Mesenchymal stem cell (in vitro differentiated cells and primary cell): ENCODE measurements at regions not wholly inside any gene's neighbourhood (a gene's known extent, or its start where the extent isn't known, plus 50 kb on each side); places are given as distances from the start of the nearest gene placed in this dataset.
A peak's percentile ranks its signal among the peaks of the same experiment; 100 is the strongest.

ENCODE experiments used
- DNase-seq: peaks from one replicate; pipeline ENCODE4 v3.0.0-alpha.2; 2013
- H2AFZ ChIP-seq: one replicate; pipeline ENCODE4 v1.6.1; 2013; ENCODE audit warnings: low read depth, mild to moderate bottlenecking, control low read depth, inconsistent platforms, low read length, moderate library complexity
- H2AK5ac ChIP-seq: 2 replicates; pipeline ENCODE4 v1.6.1; 2013; ENCODE audit warnings: low read length, moderate library complexity, mild to moderate bottlenecking, inconsistent platforms; ENCODE audit not compliant: severe bottlenecking
- H2BK120ac ChIP-seq: one replicate; pipeline ENCODE4 v1.6.1; 2013; ENCODE audit warnings: low read depth, mild to moderate bottlenecking, inconsistent platforms, low read length, moderate library complexity
- H2BK12ac ChIP-seq, 2 experiments: one replicate each; pipeline ENCODE4 v1.6.1; 2013; ENCODE audit warnings: inconsistent platforms in 2 of 2, low read length in 2 of 2, mild to moderate bottlenecking in 2 of 2, moderate library complexity in 2 of 2, control low read depth in 1 of 2
- H2BK15ac ChIP-seq: one replicate; pipeline ENCODE4 v1.6.1; 2013; ENCODE audit warnings: mild to moderate bottlenecking, low read depth, inconsistent platforms; ENCODE audit not compliant: poor library complexity, severe bottlenecking
- H2BK5ac ChIP-seq: 2 replicates; pipeline ENCODE4 v1.6.1; 2013; ENCODE audit warnings: low read depth, mild to moderate bottlenecking, low read length, control low read depth, inconsistent platforms; ENCODE audit not compliant: poor library complexity, severe bottlenecking
- H3K14ac ChIP-seq, 2 experiments: one replicate each; pipeline ENCODE4 v1.6.1; 2013; ENCODE audit warnings: inconsistent platforms in 2 of 2, low read length in 2 of 2, control low read depth in 1 of 2, mild to moderate bottlenecking in 1 of 2, moderate library complexity in 1 of 2
- H3K18ac ChIP-seq, 2 experiments: one replicate each; pipeline ENCODE4 v1.6.1; 2013; ENCODE audit warnings: inconsistent platforms in 2 of 2, low read length in 2 of 2, control low read depth in 1 of 2, low read depth in 1 of 2, mild to moderate bottlenecking in 1 of 2
- H3K23ac ChIP-seq, 2 experiments: one replicate each; pipeline ENCODE4 v1.6.1; 2013; ENCODE audit warnings: inconsistent platforms in 2 of 2, low read length in 2 of 2, mild to moderate bottlenecking in 2 of 2, moderate library complexity in 2 of 2, control low read depth in 1 of 2
- H3K27ac ChIP-seq: 2 replicates; pipeline ENCODE4 v1.5.1; 2013; ENCODE audit warnings: mild to moderate bottlenecking, moderate library complexity, low read length, control low read depth, inconsistent platforms; ENCODE audit not compliant: poor library complexity, severe bottlenecking
- H3K27me3 ChIP-seq, 2 experiments: 2 replicates each; pipeline versions ENCODE4 v1.6.1 to v1.7.0; 2013; ENCODE audit warnings: low read length in 2 of 2, mild to moderate bottlenecking in 2 of 2, moderate library complexity in 2 of 2, control low read depth in 1 of 2, inconsistent platforms in 1 of 2; ENCODE audit not compliant: control insufficient read depth in 1 of 2, insufficient read depth in 1 of 2
- H3K36me3 ChIP-seq, 2 experiments: 2 replicates each; pipeline versions ENCODE4 v1.6.1 to v1.7.0; 2013; ENCODE audit warnings: low read length in 2 of 2, control low read depth in 1 of 2, inconsistent platforms in 1 of 2, low read depth in 1 of 2, mild to moderate bottlenecking in 1 of 2; ENCODE audit not compliant: insufficient read depth in 2 of 2, control insufficient read depth in 1 of 2
- H3K4ac ChIP-seq, 2 experiments: one replicate each; pipeline ENCODE4 v1.6.1; 2013; ENCODE audit warnings: inconsistent platforms in 2 of 2, low read length in 2 of 2, mild to moderate bottlenecking in 2 of 2, moderate library complexity in 2 of 2, control low read depth in 1 of 2, low read depth in 1 of 2
- H3K4me1 ChIP-seq: 2 replicates; pipeline ENCODE4 v1.6.1; 2013; ENCODE audit warnings: low read depth, low read length, control low read depth; ENCODE audit not compliant: control insufficient read depth, insufficient read depth
- H3K4me2 ChIP-seq: 2 replicates; pipeline ENCODE4 v1.6.1; 2013; ENCODE audit warnings: low read length, mild to moderate bottlenecking, inconsistent platforms; ENCODE audit not compliant: poor library complexity, severe bottlenecking
- H3K4me3 ChIP-seq, 2 experiments: 2 replicates each; pipeline versions ENCODE4 v1.5.1 to v1.7.0; 2013; ENCODE audit warnings: low read length in 2 of 2, mild to moderate bottlenecking in 2 of 2, control low read depth in 1 of 2, low read depth in 1 of 2; ENCODE audit not compliant: insufficient read depth in 1 of 2
- H3K79me1 ChIP-seq: replicated peaks from 2 replicates; pipeline ENCODE4 v1.6.1; 2013; ENCODE audit warnings: mild to moderate bottlenecking, control low read depth, low read length, inconsistent platforms; ENCODE audit not compliant: poor library complexity, severe bottlenecking
- H3K9ac ChIP-seq: 2 replicates; pipeline ENCODE4 v1.7.0; 2013; ENCODE audit warnings: mild to moderate bottlenecking, low read length, moderate library complexity
- H3K9me3 ChIP-seq: 2 replicates; pipeline ENCODE4 v1.7.0; 2013; ENCODE audit warnings: mild to moderate bottlenecking, low read length; ENCODE audit not compliant: control insufficient read depth
- H4K8ac ChIP-seq: one replicate; pipeline ENCODE4 v1.6.1; 2013; ENCODE audit warnings: inconsistent platforms, mild to moderate bottlenecking, low read length, moderate library complexity
- H4K91ac ChIP-seq: one replicate; pipeline ENCODE4 v1.6.1; 2013; ENCODE audit warnings: mild to moderate bottlenecking, low read length, inconsistent platforms
- WGBS: methylation state at CpG from one replicate; pipeline ENCODE4 v1.1.7; 2013; ENCODE audit warnings: mixed read lengths; 5-methylcytosine and 5-hydroxymethylcytosine counted together

GRCh38 chr2:19419211-19419880 is 60.9 kb upstream of the OSR1 start:
- H3K36me3 ChIP-seq: no peaks in the 10 kb centered on the region
- H4K8ac ChIP-seq: no peak overlapping the region
- H3K27me3 ChIP-seq: no peaks in the 10 kb centered on the region
- no peak overlapping the region for H3K18ac ChIP-seq
- H3K27ac ChIP-seq: no peak overlapping the region
- no peaks in the 10 kb centered on the region for H3K9me3 ChIP-seq
- no peak overlapping the region for H3K4me2 ChIP-seq
- H2BK120ac ChIP-seq: no peak overlapping the region
- no peak overlapping the region for H2AK5ac ChIP-seq
- no peak overlapping the region for H3K23ac ChIP-seq
- no peak for DNase-seq
- no peak overlapping the region for H3K9ac ChIP-seq
- H3K4me3 ChIP-seq: no peak overlapping the region
- no peak overlapping the region for H2BK12ac ChIP-seq
- WGBS: 74% methylated on average over 3 of the region's 3 CpGs
- H3K4ac ChIP-seq: no peak overlapping the region
- no peaks in the 10 kb centered on the region for H3K79me1 ChIP-seq
- no peak overlapping the region for H2BK15ac ChIP-seq
- no peaks in the 10 kb centered on the region for H3K4me1 ChIP-seq
- H3K14ac ChIP-seq: no peak overlapping the region
- H2BK5ac ChIP-seq: no peak overlapping the region
- H2AFZ ChIP-seq: no peak overlapping the region
- H4K91ac ChIP-seq: no peak overlapping the region

GRCh38 chr2:19416784-19417684 is 58.6 kb upstream of the OSR1 start:
- Histone ChIP-seq H3K27ac (no peak overlapping the region), H3K4me2 (no peak overlapping the region), H3K36me3 (no peaks in the 10 kb centered on the region), H3K79me1 (no peaks in the 10 kb centered on the region), H3K4ac (no peak overlapping the region), H4K8ac (no peak overlapping the region), H3K18ac (peak overlapping the region in 1 of 2 experiments; percentile 21), H2AFZ (no peak overlapping the region), H3K4me3 (no peak overlapping the region), H3K14ac (no peak overlapping the region), H2BK12ac (no peak overlapping the region), H2BK5ac (no peak overlapping the region), H4K91ac (no peak overlapping the region), H3K4me1 (no peaks in the 10 kb centered on the region), H2BK120ac (no peak overlapping the region), H3K9me3 (peaks cover 6% of the 10 kb centered on the region), H2BK15ac (no peak overlapping the region), H3K9ac (no peak overlapping the region), H3K23ac (no peak overlapping the region), H2AK5ac (no peak overlapping the region), H3K27me3 (no peaks in the 10 kb centered on the region)
- DNase-seq: no peak
- WGBS: 90% methylated on average over 3 of the region's 3 CpGs

GRCh38 chr2:19416083-19416482 is 57.7 kb upstream of the OSR1 start:
- Histone ChIP-seq H3K4ac (no peak overlapping the region), H3K23ac (no peak overlapping the region), H3K27ac (no peak overlapping the region), H2AK5ac (no peak overlapping the region), H3K79me1 (no peaks in the 10 kb centered on the region), H2BK12ac (no peak overlapping the region), H3K18ac (no peak overlapping the region), H2BK5ac (no peak overlapping the region), H2BK120ac (no peak overlapping the region), H2AFZ (no peak overlapping the region), H3K36me3 (no peaks in the 10 kb centered on the region), H3K27me3 (no peaks in the 10 kb centered on the region), H2BK15ac (no peak overlapping the region), H4K8ac (no peak overlapping the region), H3K4me3 (no peak overlapping the region), H3K14ac (no peak overlapping the region), H4K91ac (no peak overlapping the region), H3K4me1 (no peaks in the 10 kb centered on the region), H3K9me3 (peaks cover 12% of the 10 kb centered on the region), H3K9ac (no peak overlapping the region), H3K4me2 (no peak overlapping the region)
- no peak for DNase-seq
- 88% methylated on average over 2 of the region's 2 CpGs for WGBS

GRCh38 chr2:19409046-19409445 is 50.6 kb upstream of the OSR1 start:
- Histone ChIP-seq H3K36me3 (no peaks in the 10 kb centered on the region), H2BK15ac (no peak overlapping the region), H3K9ac (no peak overlapping the region), H2BK5ac (no peak overlapping the region), H3K23ac (no peak overlapping the region), H3K4ac (no peak overlapping the region), H3K4me1 (no peaks in the 10 kb centered on the region), H3K18ac (no peak overlapping the region), H2AK5ac (no peak overlapping the region), H3K4me3 (no peak overlapping the region), H3K27ac (no peak overlapping the region), H3K4me2 (no peak overlapping the region), H3K79me1 (no peaks in the 10 kb centered on the region), H2AFZ (no peak overlapping the region), H4K8ac (no peak overlapping the region), H3K14ac (no peak overlapping the region), H3K9me3 (peaks cover 12% of the 10 kb centered on the region), H3K27me3 (no peaks in the 10 kb centered on the region), H4K91ac (no peak overlapping the region), H2BK12ac (no peak overlapping the region), H2BK120ac (no peak overlapping the region)
- DNase-seq: peak; percentile 6
- 100% methylated on average over 1 of the region's 2 CpGs for WGBS
